RCC 7860 (cell line): ENCODE measurements at regions not wholly inside any gene's neighbourhood (a gene's known extent, or its start where the extent isn't known, plus 50 kb on each side); places are given as distances from the start of the nearest gene placed in this dataset.
"Not testable (repeated sequence)": the region's sequence is repeated elsewhere in the genome, so short reads cannot be mapped to it uniquely, and the experiment has no call there.

Experiments used
- DNase-seq: peaks from one replicate; pipeline ENCODE4 v3.0.0-alpha.2; 2015; ENCODE audit warnings: low spot score
- FAIRE-seq: peaks from 2 replicates; lab custom pipeline; 2012; peaks lifted over from hg19 to GRCh38; lab: Jason Lieb, UNC

- DNase-seq (no peak), FAIRE-seq (no peak)
Observed at GRCh38 chr3:27661797-27662196, 60.3 kb downstream of the EOMES start.

- DNase-seq, result peak; percentile 31
- no peak for FAIRE-seq
Observed at GRCh38 chr3:27659279-27660021, 62.7 kb downstream of the EOMES start.

GRCh38 chr3:27658741-27659140 is 63.4 kb downstream of the EOMES start:
- FAIRE-seq, result no peak

GRCh38 chr3:27657871-27658270 is 64.3 kb downstream of the EOMES start:
- FAIRE-seq (no peak), DNase-seq (no peak)

More at GRCh38 chr3:27658741-27659140, 63.4 kb downstream of the EOMES start:
- DNase-seq, result no peak

DNA sequence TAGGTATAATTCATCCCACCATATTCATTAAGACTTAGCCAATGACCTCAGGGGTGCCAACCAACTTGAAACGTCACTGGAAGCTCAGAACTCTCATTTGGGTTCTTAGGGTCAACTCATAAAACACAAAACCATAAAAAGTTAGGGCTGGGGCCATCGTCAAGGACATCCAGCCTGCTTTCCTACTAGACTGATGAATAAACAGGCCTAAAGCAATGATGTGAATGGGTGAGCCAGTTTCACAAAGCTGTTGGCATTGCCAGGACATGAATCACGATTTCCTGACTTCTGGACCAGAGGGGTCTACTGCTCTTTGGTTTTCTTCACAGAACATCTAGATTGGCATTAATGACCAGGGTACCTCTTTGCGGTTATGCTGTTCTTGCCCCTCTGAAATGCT is 64.7 kb downstream of the EOMES start:
- FAIRE-seq (no peak), DNase-seq (peak; percentile 20)

DNA sequence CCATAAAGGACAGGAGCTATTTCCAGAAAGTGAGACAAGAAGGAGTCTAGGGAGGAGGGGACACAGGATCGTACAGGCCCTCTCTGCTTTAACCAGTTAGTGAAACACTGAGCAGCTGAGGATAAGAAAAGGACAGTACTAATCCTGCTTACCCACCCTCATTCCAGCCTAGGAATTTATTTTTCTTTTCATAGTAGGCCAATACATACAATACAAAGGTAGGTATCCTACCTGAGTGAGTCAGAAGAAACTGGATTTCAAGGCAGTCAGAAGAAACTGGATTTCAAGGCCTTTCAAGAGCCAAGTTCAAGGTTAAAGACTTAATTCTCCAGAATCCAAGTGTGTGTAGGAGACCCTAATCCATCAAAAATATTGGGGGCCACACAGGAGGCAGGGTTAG is 65.3 kb downstream of the EOMES start:
- FAIRE-seq (no peak), DNase-seq (no peak)

DNA sequence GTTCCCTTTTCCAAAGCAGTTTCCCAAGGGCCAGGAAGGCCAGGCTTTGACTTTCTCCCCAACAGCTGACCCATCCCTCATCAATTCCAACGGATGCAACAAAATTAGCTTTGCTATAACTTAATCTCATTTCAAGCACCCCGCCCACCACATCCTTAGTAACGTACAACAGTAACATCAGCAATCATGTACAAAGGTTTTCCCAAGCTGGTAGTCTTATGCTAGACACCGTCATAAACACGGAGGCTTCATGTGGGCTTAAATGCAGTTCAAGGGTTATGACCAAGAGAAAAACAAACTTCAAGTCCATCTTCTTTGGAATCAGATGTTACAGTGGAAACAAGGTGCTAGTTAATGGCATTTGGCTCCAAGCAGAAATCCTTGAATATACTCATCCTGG is 66.6 kb downstream of the EOMES start:
- no peak for FAIRE-seq

GRCh38 chr3:27653803-27654558 is 68.1 kb downstream of the EOMES start:
- DNase-seq, result no peak
- no peak for FAIRE-seq

More for the DNA sequence above, 66.6 kb downstream of the EOMES start:
- no peak for DNase-seq

- FAIRE-seq (no peak), DNase-seq (no peak)
Observed at GRCh38 chr3:27649277-27649676, 72.8 kb downstream of the EOMES start.

- no peak for FAIRE-seq
- no peak for DNase-seq
Observed at GRCh38 chr3:27646896-27647295, 75.2 kb downstream of the EOMES start.

DNA sequence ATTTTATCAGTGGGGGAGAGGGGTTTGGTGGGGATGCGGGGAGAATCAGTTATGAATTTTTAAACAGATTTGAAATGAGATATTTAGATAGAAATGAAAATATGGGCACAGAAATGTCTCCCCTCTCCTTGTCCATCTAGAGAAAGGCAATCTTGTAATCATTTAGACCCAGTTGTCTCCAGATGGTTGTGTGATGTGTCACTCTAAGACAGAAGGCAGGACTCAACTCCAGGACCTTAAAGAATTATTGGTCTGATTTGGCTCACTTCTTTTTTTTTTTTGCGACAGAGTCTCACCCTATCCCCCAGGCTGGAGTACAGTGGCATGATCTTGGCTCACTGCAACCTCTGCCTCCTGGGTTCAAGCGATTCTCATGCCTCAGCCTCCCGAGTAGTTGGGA is 77.2 kb downstream of the EOMES start:
- FAIRE-seq (no peak), DNase-seq (no peak)

DNA sequence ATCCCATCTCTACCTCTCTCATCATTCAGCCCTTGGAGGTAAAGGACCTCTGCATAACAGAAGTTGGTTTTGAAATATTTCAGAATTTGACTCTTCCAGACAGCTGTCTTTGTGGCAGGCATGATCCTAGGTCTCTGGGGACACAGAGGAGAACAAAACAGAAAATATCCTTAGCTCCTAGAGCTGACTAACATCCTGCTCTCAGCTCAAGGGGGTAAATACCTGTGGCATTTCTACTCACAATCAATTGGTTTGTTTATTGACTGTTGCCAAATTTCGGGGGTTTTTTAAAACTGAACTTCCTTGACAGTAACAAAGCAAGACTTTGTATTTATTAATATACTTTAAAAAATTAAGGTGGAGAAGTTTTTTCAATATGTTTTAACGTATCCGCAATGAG is 78.8 kb downstream of the EOMES start:
- no peak for DNase-seq

GRCh38 chr3:27642796-27643195 is 79.3 kb downstream of the EOMES start:
- FAIRE-seq (no peak), DNase-seq (no peak)

More for the DNA sequence above, 78.8 kb downstream of the EOMES start:
- no peak for FAIRE-seq

- no peak for DNase-seq
- FAIRE-seq, result no peak
Observed at GRCh38 chr3:27641888-27642601, 80.1 kb downstream of the EOMES start.

- FAIRE-seq, result no peak
Observed at GRCh38 chr3:27641271-27641800, 80.8 kb downstream of the EOMES start.

DNA sequence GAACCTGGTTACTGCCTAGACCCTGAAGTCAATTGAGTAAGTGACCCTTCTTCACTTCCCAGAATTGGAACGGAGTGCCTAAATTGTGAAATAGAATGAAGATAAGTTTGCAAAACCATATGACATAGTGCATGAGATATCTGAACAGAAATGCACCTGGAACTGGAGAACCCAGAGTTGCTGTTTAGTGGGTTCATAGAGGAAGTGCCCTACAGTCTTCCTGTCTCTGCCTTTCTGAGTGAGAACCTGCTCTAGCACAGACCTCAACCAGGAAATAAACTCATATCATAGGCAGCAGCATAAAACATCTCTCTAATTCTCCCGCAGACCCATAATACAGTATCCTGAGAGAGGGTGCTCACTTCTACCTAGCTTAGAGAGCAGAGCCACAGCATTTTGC is 82.9 kb downstream of the EOMES start:
- DNase-seq (no peak), FAIRE-seq (no peak)

More at GRCh38 chr3:27641271-27641800, 80.8 kb downstream of the EOMES start:
- no peak for DNase-seq

- no peak for FAIRE-seq
Observed at GRCh38 chr3:27638594-27638993, 83.5 kb downstream of the EOMES start.

DNA sequence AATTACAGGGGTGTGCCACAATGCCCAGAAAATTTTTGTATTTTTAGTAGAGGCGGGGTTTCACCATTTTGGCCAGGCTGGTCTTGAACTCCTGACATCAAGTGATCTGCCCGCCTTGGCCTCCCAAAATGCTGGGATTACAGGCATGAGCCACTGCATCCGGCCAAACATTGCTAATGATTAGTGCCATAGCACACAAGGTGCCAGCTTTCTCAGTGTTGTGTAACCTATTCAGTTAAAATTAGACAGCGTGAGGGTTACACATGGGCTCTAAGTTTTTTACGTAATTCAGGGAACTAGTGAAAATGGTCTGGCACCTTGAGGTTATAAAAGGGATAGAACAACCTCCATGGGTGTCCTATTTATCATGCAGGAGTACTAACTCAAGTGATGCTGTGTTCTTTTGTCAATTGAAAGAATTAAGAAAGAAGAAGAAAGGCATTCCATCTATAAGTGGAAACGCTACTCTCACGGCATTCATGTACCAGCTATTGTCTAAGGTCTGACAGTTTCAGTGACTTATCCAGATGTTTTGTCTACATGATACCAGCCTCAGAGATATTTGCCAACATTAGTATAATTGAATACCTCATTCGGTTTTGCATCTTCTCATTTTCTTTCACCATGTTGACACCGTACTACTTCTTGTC is 84.7 kb downstream of the EOMES start:
- DNase-seq, result no peak
- FAIRE-seq, result no peak

More at GRCh38 chr3:27638594-27638993, 83.5 kb downstream of the EOMES start:
- DNase-seq, result no peak

DNA sequence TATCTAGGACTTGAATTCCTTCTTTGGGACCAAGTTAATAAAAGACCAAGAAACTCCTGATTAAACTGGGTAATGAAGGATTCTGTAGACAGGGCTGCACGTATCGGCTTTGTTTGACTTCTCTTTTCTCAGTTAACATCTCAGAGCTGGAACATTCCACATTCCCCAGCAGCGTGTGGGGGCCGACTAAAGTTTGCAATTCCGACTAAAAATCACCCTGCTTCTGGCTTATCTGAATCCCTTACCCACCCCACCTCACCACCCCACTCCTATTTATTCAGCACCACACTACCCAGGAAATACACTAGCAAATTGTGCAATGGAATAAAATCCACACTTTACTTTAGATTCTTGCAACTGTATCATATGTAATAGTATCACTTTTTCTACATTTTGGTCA is 87.1 kb downstream of the EOMES start:
- not testable (repeated sequence) for DNase-seq, FAIRE-seq

GRCh38 chr3:27633224-27633545 is 88.9 kb downstream of the EOMES start:
- DNase-seq (peak; percentile 6), FAIRE-seq (no peak)
